ENCODE measurements at regions not wholly inside any gene's neighbourhood (a gene's known extent, or its start where the extent isn't known, plus 50 kb on each side); places are given as distances from the start of the nearest gene placed in this dataset.
"Not testable (repeated sequence)": the region's sequence is repeated elsewhere in the genome, so short reads cannot be mapped to it uniquely, and the experiment has no call there.

DNA sequence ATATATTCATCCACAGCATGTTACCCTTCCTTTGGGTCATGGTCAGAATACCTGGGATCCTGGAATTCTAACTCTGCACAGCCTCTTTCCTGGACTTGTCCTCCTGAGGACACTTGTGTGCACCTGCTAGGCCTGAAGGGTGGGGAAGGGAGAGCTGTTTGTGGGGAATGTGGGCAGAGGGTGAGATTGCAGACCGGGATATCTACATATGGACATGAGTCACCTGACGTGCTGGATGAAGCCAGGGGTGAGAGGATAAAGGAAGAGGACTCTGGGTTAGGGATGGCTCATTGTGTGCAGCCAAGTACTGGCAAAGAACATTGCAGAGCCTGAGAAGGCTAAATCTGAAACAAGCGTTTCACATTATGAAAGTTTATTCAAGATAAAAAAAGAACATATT lies 241.4 kb upstream of the RPS23 start:
- no peaks in the 10 kb centered on the region for H3K9me3 Mint-ChIP-seq
- H3K4me3 Mint-ChIP-seq: no peak overlapping the region
- H3K27me3 Mint-ChIP-seq: no peaks in the 10 kb centered on the region
- H3K27ac Mint-ChIP-seq: no peak overlapping the region
- H3K4me1 Mint-ChIP-seq (ENCODE audit: low read depth): no peaks in the 10 kb centered on the region
- H3K36me3 Mint-ChIP-seq (ENCODE audit: low read depth): no peaks in the 10 kb centered on the region

DNA sequence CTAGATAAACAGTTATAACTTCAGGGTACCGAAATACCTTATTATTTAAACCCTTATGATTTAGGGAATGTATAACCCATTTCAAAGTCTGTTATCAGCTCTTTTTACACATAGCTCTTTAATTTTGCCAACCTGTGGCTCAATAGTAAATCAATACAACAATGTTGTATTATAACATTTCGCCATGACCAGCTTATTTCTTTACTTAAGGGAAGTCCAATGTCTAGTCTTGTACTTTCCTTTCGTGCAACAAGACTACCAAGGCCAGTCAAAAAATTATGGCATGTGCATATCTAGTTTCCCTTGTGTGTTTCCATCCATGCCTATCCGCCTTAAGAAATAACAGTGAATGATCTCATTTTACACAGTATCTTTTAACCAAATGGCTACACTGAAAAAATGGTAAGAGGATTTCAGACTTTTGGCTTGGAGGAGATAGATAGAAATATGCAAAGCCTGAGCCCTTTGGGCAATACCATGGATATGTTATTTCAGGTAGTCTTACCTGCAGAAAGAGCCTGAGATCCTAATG lies 239.5 kb upstream of the RPS23 start:
- Mint-ChIP-seq H3K9me3 (no peaks in the 10 kb centered on the region), H3K36me3 (ENCODE audit: low read depth) (no peaks in the 10 kb centered on the region), H3K4me1 (ENCODE audit: low read depth) (no peaks in the 10 kb centered on the region), H3K4me3 (no peak overlapping the region), H3K27me3 (no peaks in the 10 kb centered on the region), H3K27ac (no peak overlapping the region)

GRCh38 chr5:82513738-82514137 lies 235.6 kb upstream of the RPS23 start:
- Mint-ChIP-seq H3K9me3 (peaks cover under 1% of the 10 kb centered on the region), H3K36me3 (ENCODE audit: low read depth) (no peaks in the 10 kb centered on the region), H3K27ac (no peak overlapping the region), H3K4me1 (ENCODE audit: low read depth) (no peaks in the 10 kb centered on the region), H3K27me3 (peaks cover under 1% of the 10 kb centered on the region), H3K4me3 (no peak overlapping the region)

- Mint-ChIP-seq H3K4me1 (ENCODE audit: low read depth) (no peaks in the 10 kb centered on the region), H3K27ac (no peak overlapping the region), H3K4me3 (no peak overlapping the region), H3K27me3 (peaks cover 6% of the 10 kb centered on the region), H3K9me3 (peaks cover 13% of the 10 kb centered on the region), H3K36me3 (ENCODE audit: low read depth) (no peaks in the 10 kb centered on the region)
Measured at GRCh38 chr5:82512025-82512424, 233.9 kb upstream of the RPS23 start.

GRCh38 chr5:82511134-82511533 lies 233.0 kb upstream of the RPS23 start:
- Mint-ChIP-seq H3K9me3 (peaks cover 16% of the 10 kb centered on the region), H3K36me3 (ENCODE audit: low read depth) (no peaks in the 10 kb centered on the region), H3K4me1 (ENCODE audit: low read depth) (no peaks in the 10 kb centered on the region), H3K4me3 (no peak overlapping the region), H3K27ac (no peak overlapping the region), H3K27me3 (peaks cover 6% of the 10 kb centered on the region)

DNA sequence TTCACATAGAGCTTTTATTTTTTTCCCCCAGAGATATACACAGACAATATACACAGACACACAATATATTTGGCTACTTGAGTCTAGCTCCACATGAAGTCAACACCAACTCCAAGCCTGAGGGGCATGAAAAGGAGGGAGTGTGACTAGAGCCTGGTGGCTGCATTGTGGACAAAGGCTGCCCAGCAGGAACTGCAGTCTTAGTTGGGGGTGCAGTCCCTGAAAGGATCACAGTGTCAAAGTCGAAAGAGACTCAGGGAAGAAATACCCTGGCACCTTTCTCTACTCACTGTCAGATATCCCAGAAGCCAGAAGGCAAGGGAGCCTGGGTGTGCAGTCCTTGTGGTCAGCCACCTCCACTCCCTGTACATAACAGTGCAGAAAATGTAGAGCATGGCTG lies 231.6 kb upstream of the RPS23 start:
- Mint-ChIP-seq H3K4me3 (no peak overlapping the region), H3K27ac (no peak overlapping the region), H3K36me3 (ENCODE audit: low read depth) (no peaks in the 10 kb centered on the region), H3K27me3 (peaks cover 6% of the 10 kb centered on the region), H3K9me3 (peaks cover 16% of the 10 kb centered on the region), H3K4me1 (ENCODE audit: low read depth) (no peaks in the 10 kb centered on the region)

- H3K9me3 Mint-ChIP-seq: peaks cover 16% of the 10 kb centered on the region
- not testable (repeated sequence) for H3K4me1 Mint-ChIP-seq (ENCODE audit: low read depth); H3K27ac Mint-ChIP-seq; H3K27me3 Mint-ChIP-seq; H3K36me3 Mint-ChIP-seq (ENCODE audit: low read depth); H3K4me3 Mint-ChIP-seq
Measured at GRCh38 chr5:82506390-82506789, 228.2 kb upstream of the RPS23 start.

DNA sequence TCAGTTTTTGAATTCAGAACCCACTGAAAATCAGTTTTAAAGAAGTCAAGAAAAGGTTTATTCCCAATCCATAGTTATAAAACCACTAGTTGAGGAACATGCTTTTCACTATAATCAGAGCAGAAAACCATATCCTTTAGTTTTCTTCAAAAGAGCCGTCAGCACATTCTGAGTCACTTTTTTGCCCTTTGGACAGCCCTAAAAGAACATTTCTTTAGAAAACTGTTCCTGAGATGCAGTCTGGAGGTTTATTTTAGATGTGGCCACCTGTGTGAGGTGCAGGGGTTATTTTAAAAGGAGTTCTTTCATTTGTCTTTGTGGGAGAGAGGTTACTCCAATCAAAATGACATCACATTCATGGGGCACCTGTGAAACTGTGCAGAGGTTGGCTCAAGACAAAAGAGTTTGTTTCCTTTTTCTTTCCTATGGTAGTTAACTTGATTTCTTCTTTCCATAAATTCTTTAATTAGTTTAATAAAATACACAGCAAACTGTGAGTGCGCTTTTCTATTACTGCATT lies 221.6 kb upstream of the RPS23 start:
- Mint-ChIP-seq H3K36me3 (ENCODE audit: low read depth) (no peaks in the 10 kb centered on the region), H3K4me1 (ENCODE audit: low read depth) (no peaks in the 10 kb centered on the region), H3K27ac (no peak overlapping the region), H3K9me3 (no peaks in the 10 kb centered on the region), H3K27me3 (peaks cover 15% of the 10 kb centered on the region), H3K4me3 (no peak overlapping the region)

GRCh38 chr5:82497242-82497641 lies 219.1 kb upstream of the RPS23 start:
- no peak overlapping the region for H3K4me3 Mint-ChIP-seq
- no peaks in the 10 kb centered on the region for H3K9me3 Mint-ChIP-seq
- H3K36me3 Mint-ChIP-seq (ENCODE audit: low read depth): no peaks in the 10 kb centered on the region
- no peaks in the 10 kb centered on the region for H3K4me1 Mint-ChIP-seq (ENCODE audit: low read depth)
- peaks cover 15% of the 10 kb centered on the region for H3K27me3 Mint-ChIP-seq
- H3K27ac Mint-ChIP-seq: no peak overlapping the region

DNA sequence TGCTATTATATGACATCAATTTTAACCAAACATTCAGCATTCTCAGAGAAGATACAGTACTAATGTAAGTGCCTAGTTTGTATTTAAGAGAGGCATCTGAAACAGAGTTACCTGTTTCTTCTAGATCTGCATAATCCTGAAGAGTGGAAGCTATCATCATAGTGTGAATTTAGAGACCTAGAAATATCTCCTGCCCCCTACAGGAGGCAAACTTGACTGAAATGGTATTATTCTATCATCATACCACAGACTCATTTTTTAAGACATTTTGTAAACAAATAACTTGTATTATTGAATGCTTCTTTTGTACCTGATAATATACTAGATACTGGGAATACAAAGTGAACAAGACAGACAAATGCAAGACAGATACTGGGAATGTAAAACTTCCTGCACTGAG lies 216.8 kb upstream of the RPS23 start:
- Mint-ChIP-seq H3K27me3 (peaks cover 12% of the 10 kb centered on the region), H3K9me3 (no peaks in the 10 kb centered on the region), H3K27ac (no peak overlapping the region), H3K4me3 (no peak overlapping the region), H3K36me3 (ENCODE audit: low read depth) (no peaks in the 10 kb centered on the region), H3K4me1 (ENCODE audit: low read depth) (no peaks in the 10 kb centered on the region)

DNA sequence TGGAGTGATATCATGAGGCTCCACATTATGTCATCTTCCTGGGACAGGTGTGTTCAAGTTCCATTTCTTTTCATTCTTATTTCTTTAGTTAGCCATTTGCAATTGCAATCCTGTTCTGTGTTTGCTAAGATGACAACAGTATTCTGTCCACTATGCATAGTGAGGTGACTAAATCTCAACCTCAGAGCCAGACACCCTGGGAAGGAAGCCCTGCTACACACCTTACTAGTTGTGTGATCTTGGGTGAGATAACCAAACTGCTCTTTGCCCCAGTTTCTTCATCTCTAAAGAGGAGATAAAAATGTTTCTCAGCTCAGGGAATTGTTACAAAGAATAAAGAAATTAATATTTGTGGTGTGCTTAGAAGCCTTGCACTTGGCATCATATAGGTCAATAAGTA lies 215.1 kb upstream of the RPS23 start:
- H3K36me3 Mint-ChIP-seq (ENCODE audit: low read depth): no peaks in the 10 kb centered on the region
- H3K9me3 Mint-ChIP-seq: no peaks in the 10 kb centered on the region
- no peak overlapping the region for H3K4me3 Mint-ChIP-seq
- H3K27ac Mint-ChIP-seq: no peak overlapping the region
- no peaks in the 10 kb centered on the region for H3K4me1 Mint-ChIP-seq (ENCODE audit: low read depth)
- peaks cover 6% of the 10 kb centered on the region for H3K27me3 Mint-ChIP-seq

DNA sequence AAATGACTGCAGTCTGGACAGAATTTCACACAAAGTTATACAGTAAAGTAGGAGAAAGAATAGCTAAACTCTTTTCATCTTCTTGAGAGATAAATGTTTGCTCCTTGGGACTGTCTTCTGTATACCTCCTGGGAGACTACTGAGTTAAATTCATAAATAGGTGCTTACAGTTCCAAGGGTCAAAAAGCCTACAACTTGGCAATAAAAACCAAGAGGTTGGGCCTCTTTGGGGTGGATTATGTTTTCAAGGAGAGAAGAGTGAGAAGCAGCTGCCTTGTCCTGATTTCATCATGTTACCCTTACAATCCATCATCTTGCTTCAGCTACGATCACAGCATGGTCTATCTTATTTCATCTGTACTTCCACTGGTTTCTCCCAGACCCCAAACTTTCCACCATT lies 213.2 kb upstream of the RPS23 start:
- no peak overlapping the region for H3K4me3 Mint-ChIP-seq
- H3K27ac Mint-ChIP-seq: no peak overlapping the region
- H3K27me3 Mint-ChIP-seq: peaks cover 6% of the 10 kb centered on the region
- no peaks in the 10 kb centered on the region for H3K36me3 Mint-ChIP-seq (ENCODE audit: low read depth)
- no peaks in the 10 kb centered on the region for H3K9me3 Mint-ChIP-seq
- no peaks in the 10 kb centered on the region for H3K4me1 Mint-ChIP-seq (ENCODE audit: low read depth)

- Mint-ChIP-seq H3K27me3 (peaks cover 5% of the 10 kb centered on the region), H3K27ac (no peak overlapping the region), H3K36me3 (ENCODE audit: low read depth) (no peaks in the 10 kb centered on the region), H3K9me3 (no peaks in the 10 kb centered on the region), H3K4me3 (no peak overlapping the region), H3K4me1 (ENCODE audit: low read depth) (no peaks in the 10 kb centered on the region)
Measured at GRCh38 chr5:82489683-82490082, 211.5 kb upstream of the RPS23 start.

DNA sequence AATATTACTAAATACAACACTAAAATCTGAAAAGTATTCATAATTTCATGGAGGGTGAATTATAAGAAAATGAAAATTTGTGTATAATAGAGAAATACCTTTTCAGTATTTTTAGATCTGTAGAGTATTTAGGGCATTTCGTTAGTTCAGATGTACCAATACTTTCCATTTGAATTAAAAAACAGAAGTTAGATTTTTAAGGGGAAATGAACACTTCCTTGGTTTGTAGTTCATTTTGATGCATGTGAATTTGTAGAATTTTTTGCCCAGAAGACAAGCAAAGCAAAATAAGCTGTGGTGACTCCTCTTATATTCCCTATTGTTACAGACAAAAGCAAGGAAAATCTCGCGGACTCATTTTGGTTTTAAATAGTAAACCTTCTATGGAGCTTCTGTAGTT lies 209.0 kb upstream of the RPS23 start:
- Mint-ChIP-seq H3K4me3 (no peak overlapping the region), H3K9me3 (no peaks in the 10 kb centered on the region), H3K27me3 (peaks cover 9% of the 10 kb centered on the region), H3K4me1 (ENCODE audit: low read depth) (no peaks in the 10 kb centered on the region), H3K27ac (no peak overlapping the region), H3K36me3 (ENCODE audit: low read depth) (no peaks in the 10 kb centered on the region)

DNA sequence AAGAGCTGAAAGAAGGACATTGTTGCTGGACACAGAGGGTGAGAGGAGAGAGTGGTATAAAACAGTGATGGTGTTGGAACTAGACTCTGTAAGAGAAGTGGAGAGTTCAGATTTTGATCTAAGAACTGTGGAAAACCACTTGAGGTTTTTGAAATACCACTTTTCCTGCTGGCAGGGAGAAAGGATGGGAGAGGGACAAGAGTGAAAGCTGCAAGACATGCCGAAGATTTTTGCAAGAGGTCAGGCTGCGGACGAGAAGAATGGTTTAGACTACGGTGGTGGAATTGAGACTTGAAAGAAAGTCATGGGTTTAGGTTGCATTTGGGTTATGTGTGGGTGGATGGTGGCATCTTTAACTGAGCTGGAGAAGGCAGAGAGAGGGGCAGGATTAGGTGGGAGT lies 202.2 kb upstream of the RPS23 start:
- H3K4me3 Mint-ChIP-seq: no peak overlapping the region
- H3K36me3 Mint-ChIP-seq (ENCODE audit: low read depth): no peaks in the 10 kb centered on the region
- no peak overlapping the region for H3K27ac Mint-ChIP-seq
- H3K27me3 Mint-ChIP-seq: peaks cover 14% of the 10 kb centered on the region
- no peaks in the 10 kb centered on the region for H3K9me3 Mint-ChIP-seq
- H3K4me1 Mint-ChIP-seq (ENCODE audit: low read depth): no peaks in the 10 kb centered on the region

GRCh38 chr5:82476155-82476554 lies 198.0 kb upstream of the RPS23 start:
- H3K36me3 Mint-ChIP-seq (ENCODE audit: low read depth): no peaks in the 10 kb centered on the region

More at GRCh38 chr5:82476155-82476554, 198.0 kb upstream of the RPS23 start:
- Mint-ChIP-seq H3K4me1 (ENCODE audit: low read depth) (no peaks in the 10 kb centered on the region), H3K27me3 (peaks cover 9% of the 10 kb centered on the region), H3K27ac (no peak overlapping the region), H3K9me3 (no peaks in the 10 kb centered on the region), H3K4me3 (no peak overlapping the region)

Measured in stimulated activated naive CD8-positive, alpha-beta T cell treated with anti-CD3 and anti-CD28 coated beads, Interleukin-15, Interleukin-2, amounts not matched to agents 100 ng/mL and 50 ng/mL, for 24 hours (primary cell).